ENCODE measurements at regions not wholly inside any gene's neighbourhood (a gene's known extent, or its start where the extent isn't known, plus 50 kb on each side); places are given as distances from the start of the nearest gene placed in this dataset.

- no peak for TF ChIP-seq CTCF (IDR thresholded peaks at IDR 0.05; ENCODE audit: insufficient read depth, low read length, poor library complexity, severe bottlenecking)
- no peak for TF ChIP-seq EZH2phosphoT487 (conservative IDR thresholded peaks at IDR 0.05; ENCODE audit: low read length)
Observed at GRCh38 chr17:69630056-69630635, 215.6 kb downstream of the MAP2K6 start.

All from SU-DHL-6 (cell line).